DND-41 (cell line): ENCODE measurements at regions not wholly inside any gene's neighbourhood (a gene's known extent, or its start where the extent isn't known, plus 50 kb on each side); places are given as distances from the start of the nearest gene placed in this dataset.

Experiments used
- ATAC-seq: fragments of 200-7000 bp; cut with Tn5 transposase; 3 replicates; pipeline ENCODE4 v1.9.1; 2021; ENCODE audit warnings: low read depth; ENCODE audit not compliant: insufficient read depth
- DNase-seq: peaks from one replicate; pipeline ENCODE4 v3.0.0-alpha.2; 2020
- H2AFZ ChIP-seq: 2 replicates; pipeline ENCODE4 v1.6.0; 2012; ENCODE audit warnings: low read depth, low read length
- H3K27ac ChIP-seq: 2 replicates; pipeline ENCODE4 v1.5.1; 2012; ENCODE audit warnings: low read length, inconsistent platforms
- H3K27me3 ChIP-seq: fragments of 200-600 bp; sonication (generic); 2 replicates; pipeline ENCODE4 v1.6.0; 2012; ENCODE audit warnings: low read length, mild to moderate bottlenecking, inconsistent platforms; ENCODE audit not compliant: insufficient read depth, poor library complexity
- H3K36me3 ChIP-seq: 2 replicates; pipeline ENCODE4 v1.5.1; 2012; ENCODE audit warnings: low read length, inconsistent platforms; ENCODE audit not compliant: insufficient read depth
- H3K4me1 ChIP-seq: 2 replicates; pipeline ENCODE4 v1.5.1; 2012; ENCODE audit warnings: mild to moderate bottlenecking, low read length; ENCODE audit not compliant: insufficient read depth
- H3K4me2 ChIP-seq: 2 replicates; pipeline ENCODE4 v1.6.0; 2012; ENCODE audit warnings: mild to moderate bottlenecking, moderate library complexity, low read length, inconsistent platforms; ENCODE audit not compliant: insufficient read depth
- H3K4me3 ChIP-seq, 2 experiments: fragments of 200-600 bp in 1 of 2; shearing (Covaris generic) in 1 of 2; 2 replicates each; pipeline ENCODE4 v1.5.1; 2012 to 2016; ENCODE audit warnings: inconsistent platforms in 2 of 2, low read length in 2 of 2, mild to moderate bottlenecking in 2 of 2, low read depth in 1 of 2, moderate library complexity in 1 of 2
- H3K79me2 ChIP-seq: 2 replicates; pipeline ENCODE4 v1.6.0; 2012; ENCODE audit warnings: low read length, inconsistent platforms; ENCODE audit not compliant: insufficient read depth
- H3K9ac ChIP-seq: 2 replicates; pipeline ENCODE4 v1.6.0; 2012; ENCODE audit warnings: low read depth, mild to moderate bottlenecking, inconsistent platforms, low read length, moderate library complexity
- H3K9me3 ChIP-seq: 2 replicates; pipeline ENCODE4 v1.5.1; 2012; ENCODE audit warnings: low read length, moderate library complexity, mild to moderate bottlenecking, inconsistent platforms; ENCODE audit not compliant: insufficient read depth, severe bottlenecking
- H4K20me1 ChIP-seq: 2 replicates; pipeline ENCODE4 v1.6.0; 2012; ENCODE audit warnings: low read length; ENCODE audit not compliant: insufficient read depth
- CTCF ChIP-seq: IDR thresholded peaks from 2 replicates; pipeline ENCODE4 v1.5.1; 2012; ENCODE audit warnings: borderline replicate concordance, low read length, moderate library complexity, mild to moderate bottlenecking; ENCODE audit not compliant: poor library complexity, severe bottlenecking; ENCODE audit errors: extremely low read depth
- EZH2 ChIP-seq: IDR thresholded peaks from 3 replicates; pipeline ENCODE4 v1.6.1; 2012; ENCODE audit warnings: borderline replicate concordance, low read depth, mild to moderate bottlenecking, moderate library complexity, low read length, inconsistent platforms; ENCODE audit not compliant: severe bottlenecking

GRCh38 chr13:44171861-44172260, 201.8 kb upstream of the SERP2 start:
- Histone ChIP-seq H3K4me1 (no peaks in the 10 kb centered on the region), H3K79me2 (no peaks in the 10 kb centered on the region), H3K4me3 (no peak overlapping the region), H4K20me1 (no peaks in the 10 kb centered on the region), H2AFZ (no peak overlapping the region), H3K4me2 (no peak overlapping the region), H3K27me3 (no peaks in the 10 kb centered on the region), H3K9ac (no peak overlapping the region), H3K9me3 (no peaks in the 10 kb centered on the region), H3K36me3 (no peaks in the 10 kb centered on the region), H3K27ac (no peak overlapping the region)
- TF ChIP-seq EZH2 (no peak), CTCF (no peak)
- ATAC-seq (no peak), DNase-seq (no peak)

- no peaks in the 10 kb centered on the region for H3K27me3 ChIP-seq
- H3K27ac ChIP-seq = no peak overlapping the region
- no peaks in the 10 kb centered on the region for H3K36me3 ChIP-seq
- TF ChIP-seq EZH2 = no peak
- TF ChIP-seq CTCF = no peak
- H2AFZ ChIP-seq = no peak overlapping the region
- no peaks in the 10 kb centered on the region for H4K20me1 ChIP-seq
- ATAC-seq (no peak), DNase-seq (no peak)
- H3K79me2 ChIP-seq = no peaks in the 10 kb centered on the region
- no peaks in the 10 kb centered on the region for H3K4me1 ChIP-seq
- no peak overlapping the region for H3K4me2 ChIP-seq
- H3K4me3 ChIP-seq = no peak overlapping the region
- no peaks in the 10 kb centered on the region for H3K9me3 ChIP-seq
- no peak overlapping the region for H3K9ac ChIP-seq
Measured at GRCh38 chr13:44172281-44172810, 201.3 kb upstream of the SERP2 start.

- Histone ChIP-seq H3K4me1 (no peaks in the 10 kb centered on the region), H3K4me2 (no peak overlapping the region), H3K4me3 (no peak overlapping the region), H3K27me3 (no peaks in the 10 kb centered on the region), H3K36me3 (no peaks in the 10 kb centered on the region), H4K20me1 (no peaks in the 10 kb centered on the region), H3K9me3 (no peaks in the 10 kb centered on the region), H3K27ac (no peak overlapping the region), H3K79me2 (no peaks in the 10 kb centered on the region), H3K9ac (no peak overlapping the region), H2AFZ (no peak overlapping the region)
- no peak for DNase-seq
- no peak for TF ChIP-seq CTCF
- no peak for TF ChIP-seq EZH2
- ATAC-seq = peak; percentile 49; the same call in 2 of the 3 replicates
Measured at GRCh38 chr13:44174769-44175425, 198.7 kb upstream of the SERP2 start.
